ENCODE measurements at regions not wholly inside any gene's neighbourhood (a gene's known extent, or its start where the extent isn't known, plus 50 kb on each side); places are given as distances from the start of the nearest gene placed in this dataset.
A peak's percentile ranks its signal among the peaks of the same experiment; 100 is the strongest.

GRCh38 chr2:183536714-183537113 lies 412.5 kb downstream of the NUP35 start:
- H3K27ac ChIP-seq (ENCODE audit: low read depth, low read length): no peak overlapping the region
- no peak for TF ChIP-seq CTCF (IDR thresholded peaks at IDR 0.05; ENCODE audit: extremely low read depth, low read depth, low read length)
- no peak for DNase-seq (ENCODE audit: insufficient read length, low spot score, missing footprints)
- no peak overlapping the region for H3K4me2 ChIP-seq (ENCODE audit: insufficient read depth, low read length)
- no peaks in the 10 kb centered on the region for H4K20me1 ChIP-seq (ENCODE audit: insufficient read depth, low read length)
- no peaks in the 10 kb centered on the region for H3K4me1 ChIP-seq (ENCODE audit: insufficient read depth, low read length)
- H2AFZ ChIP-seq (ENCODE audit: low read length): no peak overlapping the region
- H3K36me3 ChIP-seq (ENCODE audit: insufficient read depth, low read length): no peaks in the 10 kb centered on the region
- H3K79me2 ChIP-seq (ENCODE audit: insufficient read depth, low read length): no peaks in the 10 kb centered on the region
- no peak overlapping the region for H3K4me3 ChIP-seq (ENCODE audit: insufficient read depth, low read length)
- no peaks in the 10 kb centered on the region for H3K27me3 ChIP-seq (ENCODE audit: insufficient read depth, low read length)
- no peaks in the 10 kb centered on the region for H3K9me3 ChIP-seq (ENCODE audit: low read depth, low read length)

GRCh38 chr2:183541766-183542165 lies 417.5 kb downstream of the NUP35 start:
- Histone ChIP-seq H4K20me1 (ENCODE audit: insufficient read depth, low read length) (no peaks in the 10 kb centered on the region), H3K4me3 (ENCODE audit: insufficient read depth, low read length) (no peak overlapping the region), H3K27ac (ENCODE audit: low read depth, low read length) (no peak overlapping the region), H3K9me3 (ENCODE audit: low read depth, low read length) (peaks cover 2% of the 10 kb centered on the region), H3K4me2 (ENCODE audit: insufficient read depth, low read length) (no peak overlapping the region), H3K36me3 (ENCODE audit: insufficient read depth, low read length) (no peaks in the 10 kb centered on the region), H3K4me1 (ENCODE audit: insufficient read depth, low read length) (no peaks in the 10 kb centered on the region), H2AFZ (ENCODE audit: low read length) (no peak overlapping the region), H3K79me2 (ENCODE audit: insufficient read depth, low read length) (no peaks in the 10 kb centered on the region), H3K27me3 (ENCODE audit: insufficient read depth, low read length) (no peaks in the 10 kb centered on the region)
- TF ChIP-seq CTCF (IDR thresholded peaks at IDR 0.05; ENCODE audit: extremely low read depth, low read depth, low read length): no peak
- DNase-seq (ENCODE audit: insufficient read length, low spot score, missing footprints): peak; percentile 62

- H4K20me1 ChIP-seq (ENCODE audit: insufficient read depth, low read length): no peaks in the 10 kb centered on the region
- no peaks in the 10 kb centered on the region for H3K36me3 ChIP-seq (ENCODE audit: insufficient read depth, low read length)
- TF ChIP-seq CTCF (IDR thresholded peaks at IDR 0.05; ENCODE audit: extremely low read depth, low read depth, low read length): no peak
- no peak for DNase-seq (ENCODE audit: insufficient read length, low spot score, missing footprints)
- no peak overlapping the region for H2AFZ ChIP-seq (ENCODE audit: low read length)
- no peaks in the 10 kb centered on the region for H3K27me3 ChIP-seq (ENCODE audit: insufficient read depth, low read length)
- no peak overlapping the region for H3K27ac ChIP-seq (ENCODE audit: low read depth, low read length)
- no peak overlapping the region for H3K4me2 ChIP-seq (ENCODE audit: insufficient read depth, low read length)
- peaks cover 2% of the 10 kb centered on the region for H3K9me3 ChIP-seq (ENCODE audit: low read depth, low read length)
- H3K79me2 ChIP-seq (ENCODE audit: insufficient read depth, low read length): no peaks in the 10 kb centered on the region
- no peaks in the 10 kb centered on the region for H3K4me1 ChIP-seq (ENCODE audit: insufficient read depth, low read length)
- H3K4me3 ChIP-seq (ENCODE audit: insufficient read depth, low read length): no peak overlapping the region
Measured at GRCh38 chr2:183542606-183543005, 418.4 kb downstream of the NUP35 start.

- Histone ChIP-seq H3K79me2 (ENCODE audit: insufficient read depth, low read length) (no peaks in the 10 kb centered on the region), H3K4me2 (ENCODE audit: insufficient read depth, low read length) (no peak overlapping the region), H4K20me1 (ENCODE audit: insufficient read depth, low read length) (no peaks in the 10 kb centered on the region), H3K9me3 (ENCODE audit: low read depth, low read length) (peaks cover 2% of the 10 kb centered on the region), H3K4me1 (ENCODE audit: insufficient read depth, low read length) (no peaks in the 10 kb centered on the region), H3K27me3 (ENCODE audit: insufficient read depth, low read length) (no peaks in the 10 kb centered on the region), H3K4me3 (ENCODE audit: insufficient read depth, low read length) (no peak overlapping the region), H2AFZ (ENCODE audit: low read length) (no peak overlapping the region), H3K27ac (ENCODE audit: low read depth, low read length) (no peak overlapping the region), H3K36me3 (ENCODE audit: insufficient read depth, low read length) (no peaks in the 10 kb centered on the region)
- no peak for DNase-seq (ENCODE audit: insufficient read length, low spot score, missing footprints)
- no peak for TF ChIP-seq CTCF (IDR thresholded peaks at IDR 0.05; ENCODE audit: extremely low read depth, low read depth, low read length)
Measured at GRCh38 chr2:183543222-183543621, 419.0 kb downstream of the NUP35 start.

Measured in osteoblast (primary cell).